ENCODE measurements at regions not wholly inside any gene's neighbourhood (a gene's known extent, or its start where the extent isn't known, plus 50 kb on each side); places are given as distances from the start of the nearest gene placed in this dataset.

DNA sequence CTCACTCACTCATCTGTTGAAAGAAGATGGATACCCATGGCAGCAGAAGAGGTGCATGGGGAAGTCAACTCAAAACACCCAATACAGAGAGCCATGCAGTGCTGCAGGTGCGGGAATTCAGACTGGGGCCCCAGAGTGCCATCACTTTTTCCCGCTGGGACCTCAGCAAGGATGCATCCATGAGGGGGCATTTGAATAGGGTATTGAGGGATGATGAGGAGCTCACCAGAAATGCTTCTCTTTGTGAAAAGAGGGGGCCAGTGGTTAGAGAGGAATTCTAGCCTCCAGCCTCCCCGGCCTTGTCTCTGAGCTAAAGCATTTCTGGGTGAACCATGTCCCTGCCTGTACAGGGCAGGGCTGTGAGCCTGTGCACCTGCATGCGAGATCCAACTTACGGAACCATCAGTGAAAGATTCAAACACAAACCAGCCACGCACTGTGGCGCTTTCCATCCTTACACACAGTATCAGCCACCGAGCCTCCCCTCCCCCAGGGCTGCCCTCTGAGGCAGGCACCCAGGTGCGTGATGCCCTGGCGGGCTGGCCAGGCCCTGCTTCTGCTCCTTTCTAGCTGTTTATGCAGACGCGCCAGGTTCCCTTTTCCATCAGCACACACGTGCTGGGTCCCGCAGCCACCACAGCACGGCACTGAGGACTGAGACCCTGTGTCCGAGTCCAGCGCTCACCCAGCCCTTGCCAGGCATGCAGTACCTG, 1177.2 kb downstream of the BRD1 start:
- Histone ChIP-seq H3K36me3 (ENCODE audit: control insufficient read depth, insufficient read depth, low read length) (no peaks in the 10 kb centered on the region), H3K9me3 (ENCODE audit: control insufficient read depth in 2 of 2, low read length in 2 of 2) (no peaks in the 10 kb centered on the region), H3K27ac (ENCODE audit: insufficient read depth, low read length, poor library complexity, severe bottlenecking) (no peak overlapping the region), H3K4me1 (ENCODE audit: control insufficient read depth, insufficient read depth, low read length, poor library complexity, severe bottlenecking) (no peaks in the 10 kb centered on the region), H3K27me3 (ENCODE audit: control insufficient read depth, insufficient read depth, low read length) (no peaks in the 10 kb centered on the region), H3K4me3 (ENCODE audit: low read depth, low read length) (no peak overlapping the region)
- H3K9me3 Mint-ChIP-seq, result peaks cover 0 to 3% (median 0%) of the 10 kb centered on the region in 7 donors
- no peaks in the 10 kb centered on the region for H3K4me1 Mint-ChIP-seq
- ATAC-seq (ENCODE audit: low read depth in 2 of 2) (no peak), DNase-seq (no peak)
- no peak overlapping the region for H3K4me3 Mint-ChIP-seq
- no peaks in the 10 kb centered on the region for H3K36me3 Mint-ChIP-seq
- H3K27me3 Mint-ChIP-seq, result no peaks in the 10 kb centered on the region
- H3K27ac Mint-ChIP-seq, result no peak overlapping the region

DNA sequence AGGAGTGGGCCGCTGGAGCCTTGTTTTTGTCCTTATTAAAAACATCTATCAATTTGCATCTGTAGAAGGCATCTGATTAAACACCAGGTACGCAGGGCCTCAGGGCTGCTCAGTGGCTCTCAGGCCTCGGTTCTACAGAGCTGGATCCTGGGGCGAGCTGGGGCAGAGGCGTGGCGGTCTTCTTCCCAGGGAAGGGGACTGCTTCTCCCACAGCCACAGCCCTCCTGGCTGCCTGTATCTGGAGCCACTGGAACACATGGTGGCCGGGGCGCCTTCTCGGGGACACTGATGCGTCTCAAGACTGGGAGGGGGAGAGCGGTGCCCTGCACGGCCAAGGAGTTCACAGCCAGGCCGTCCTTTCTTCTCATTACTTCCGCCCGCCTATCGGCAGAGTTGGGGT, 1178.2 kb downstream of the BRD1 start:
- no peak for ATAC-seq (ENCODE audit: low read depth in 2 of 2)
- Histone ChIP-seq H3K4me3 (ENCODE audit: low read depth, low read length) (no peak overlapping the region), H3K4me1 (ENCODE audit: control insufficient read depth, insufficient read depth, low read length, poor library complexity, severe bottlenecking) (no peaks in the 10 kb centered on the region), H3K9me3 (ENCODE audit: control insufficient read depth in 2 of 2, low read length in 2 of 2) (no peaks in the 10 kb centered on the region), H3K27me3 (ENCODE audit: control insufficient read depth, insufficient read depth, low read length) (no peaks in the 10 kb centered on the region), H3K27ac (ENCODE audit: insufficient read depth, low read length, poor library complexity, severe bottlenecking) (no peak overlapping the region), H3K36me3 (ENCODE audit: control insufficient read depth, insufficient read depth, low read length) (no peaks in the 10 kb centered on the region)
- no peak overlapping the region for H3K27ac Mint-ChIP-seq
- H3K36me3 Mint-ChIP-seq, result no peaks in the 10 kb centered on the region
- H3K4me3 Mint-ChIP-seq, result peak overlapping the region in 1 of 4 donors; percentile 48
- H3K27me3 Mint-ChIP-seq, result no peaks in the 10 kb centered on the region
- peaks cover 0 to 3% (median 0%) of the 10 kb centered on the region in 7 donors for H3K9me3 Mint-ChIP-seq
- H3K4me1 Mint-ChIP-seq, result no peaks in the 10 kb centered on the region
- no peak for DNase-seq

DNA sequence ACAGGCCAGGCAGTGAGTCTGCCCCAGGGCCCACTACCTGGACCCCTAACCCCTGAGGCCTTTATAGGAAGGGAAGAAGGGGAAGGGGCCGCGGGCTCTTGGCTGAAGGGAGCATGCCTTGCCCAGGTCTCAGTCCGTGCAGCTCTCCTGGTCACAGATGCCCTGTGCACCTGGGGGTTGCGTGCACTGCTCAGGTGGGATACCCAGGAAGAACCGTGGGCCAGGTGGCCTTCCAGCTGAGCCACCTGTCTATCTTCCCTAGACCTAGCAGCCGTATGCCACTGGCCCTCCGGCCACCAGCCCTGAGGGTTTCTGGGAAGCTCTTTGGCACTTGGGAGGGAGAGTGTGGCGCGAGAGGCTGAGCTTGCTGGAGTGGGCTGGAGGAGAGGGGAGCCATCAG, 1178.6 kb downstream of the BRD1 start:
- no peaks in the 10 kb centered on the region for H3K27me3 Mint-ChIP-seq
- DNase-seq (no peak), ATAC-seq (ENCODE audit: low read depth in 2 of 2) (no peak)
- Histone ChIP-seq H3K9me3 (ENCODE audit: control insufficient read depth in 2 of 2, low read length in 2 of 2) (no peaks in the 10 kb centered on the region), H3K27me3 (ENCODE audit: control insufficient read depth, insufficient read depth, low read length) (no peaks in the 10 kb centered on the region), H3K4me3 (ENCODE audit: low read depth, low read length) (no peak overlapping the region), H3K27ac (ENCODE audit: insufficient read depth, low read length, poor library complexity, severe bottlenecking) (no peak overlapping the region), H3K4me1 (ENCODE audit: control insufficient read depth, insufficient read depth, low read length, poor library complexity, severe bottlenecking) (no peaks in the 10 kb centered on the region), H3K36me3 (ENCODE audit: control insufficient read depth, insufficient read depth, low read length) (no peaks in the 10 kb centered on the region)
- H3K4me3 Mint-ChIP-seq, result no peak overlapping the region
- H3K4me1 Mint-ChIP-seq, result no peaks in the 10 kb centered on the region
- no peak overlapping the region for H3K27ac Mint-ChIP-seq
- peaks cover 0 to 3% (median 0%) of the 10 kb centered on the region in 7 donors for H3K9me3 Mint-ChIP-seq
- H3K36me3 Mint-ChIP-seq, result no peaks in the 10 kb centered on the region

DNA sequence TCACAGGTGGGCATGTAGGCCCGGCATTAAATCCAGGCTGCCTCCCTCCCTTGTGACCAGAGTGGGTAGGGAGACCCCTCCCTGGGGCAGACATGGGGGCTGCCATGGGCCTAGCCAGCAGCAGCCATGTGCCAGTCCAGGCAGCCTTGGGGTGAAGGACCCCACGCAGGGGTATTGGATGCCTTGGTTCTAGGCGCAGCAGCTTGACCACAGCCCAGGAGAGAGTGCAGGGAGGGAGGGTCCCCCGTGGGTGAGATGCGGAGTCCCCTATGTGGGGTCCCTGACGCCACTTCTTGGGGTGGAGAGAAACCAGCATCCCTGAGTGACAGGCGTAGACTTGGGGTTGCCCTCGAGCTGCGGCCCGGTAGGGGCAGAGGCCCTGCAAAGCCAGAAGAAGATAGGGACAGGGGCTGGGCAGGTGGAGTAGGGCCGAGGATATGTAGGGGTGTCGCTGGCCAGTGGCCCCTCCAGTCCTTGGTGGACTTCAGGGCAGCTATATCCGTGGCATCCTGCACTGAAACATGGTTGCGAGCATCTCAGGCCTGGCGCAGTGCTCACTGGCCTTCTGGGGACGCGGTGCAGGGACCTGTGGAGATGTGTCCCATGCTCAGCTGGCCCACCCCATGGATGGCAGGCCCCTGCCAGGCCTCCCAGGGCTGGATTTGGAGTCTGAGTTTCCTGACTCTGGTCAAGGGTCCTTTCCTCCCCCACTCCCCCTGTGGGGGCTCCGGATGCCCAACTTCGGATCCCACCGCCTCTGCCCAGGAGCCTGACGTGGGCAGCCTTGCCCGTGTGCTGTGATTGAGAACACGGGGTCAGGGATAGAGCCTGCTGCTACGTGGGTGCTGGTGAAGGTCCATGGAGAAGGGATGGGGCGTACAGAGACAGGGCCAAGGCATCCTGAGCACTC, 1179.8 kb downstream of the BRD1 start:
- no peak for DNase-seq
- H3K4me1 ChIP-seq (ENCODE audit: control insufficient read depth, insufficient read depth, low read length, poor library complexity, severe bottlenecking), result no peaks in the 10 kb centered on the region
- no peaks in the 10 kb centered on the region for H3K36me3 Mint-ChIP-seq
- H3K36me3 ChIP-seq (ENCODE audit: control insufficient read depth, insufficient read depth, low read length), result no peaks in the 10 kb centered on the region
- peaks cover 0 to 3% (median 0%) of the 10 kb centered on the region in 7 donors for H3K9me3 Mint-ChIP-seq
- no peaks in the 10 kb centered on the region for H3K27me3 ChIP-seq (ENCODE audit: control insufficient read depth, insufficient read depth, low read length)
- H3K4me1 Mint-ChIP-seq, result no peaks in the 10 kb centered on the region
- H3K4me3 Mint-ChIP-seq, result no peak overlapping the region
- no peaks in the 10 kb centered on the region for H3K9me3 ChIP-seq (ENCODE audit: control insufficient read depth in 2 of 2, low read length in 2 of 2)
- no peak overlapping the region for H3K27ac ChIP-seq (ENCODE audit: insufficient read depth, low read length, poor library complexity, severe bottlenecking)
- no peak overlapping the region for H3K27ac Mint-ChIP-seq
- no peak overlapping the region for H3K4me3 ChIP-seq (ENCODE audit: low read depth, low read length)
- no peak for ATAC-seq (ENCODE audit: low read depth in 2 of 2)
- no peaks in the 10 kb centered on the region for H3K27me3 Mint-ChIP-seq

DNA sequence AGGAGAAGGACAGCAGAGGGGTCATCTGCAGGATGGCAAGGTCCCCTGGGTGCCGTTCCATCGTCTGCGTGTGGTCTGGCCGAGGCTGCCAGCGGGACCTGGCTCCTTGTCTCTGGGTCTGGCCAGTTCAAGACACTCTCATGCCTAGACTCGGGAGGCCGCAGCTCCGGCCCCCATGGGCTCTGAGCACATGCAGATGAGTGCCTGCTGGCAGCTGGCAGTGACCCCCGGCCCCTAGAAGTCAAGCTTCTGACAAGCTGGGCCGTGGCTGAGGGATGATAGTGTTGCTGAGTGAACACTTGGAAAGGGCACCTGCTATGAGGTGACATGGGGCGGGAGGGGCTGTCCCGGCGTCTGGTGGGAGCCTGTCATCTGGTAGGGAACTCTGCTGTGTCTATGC, 1180.6 kb downstream of the BRD1 start:
- Histone ChIP-seq H3K4me3 (ENCODE audit: low read depth, low read length) (no peak overlapping the region), H3K27ac (ENCODE audit: insufficient read depth, low read length, poor library complexity, severe bottlenecking) (no peak overlapping the region), H3K4me1 (ENCODE audit: control insufficient read depth, insufficient read depth, low read length, poor library complexity, severe bottlenecking) (no peaks in the 10 kb centered on the region), H3K9me3 (ENCODE audit: control insufficient read depth in 2 of 2, low read length in 2 of 2) (no peaks in the 10 kb centered on the region), H3K36me3 (ENCODE audit: control insufficient read depth, insufficient read depth, low read length) (no peaks in the 10 kb centered on the region), H3K27me3 (ENCODE audit: control insufficient read depth, insufficient read depth, low read length) (no peaks in the 10 kb centered on the region)
- Mint-ChIP-seq H3K36me3 (no peaks in the 10 kb centered on the region), H3K4me1 (no peaks in the 10 kb centered on the region), H3K27me3 (no peaks in the 10 kb centered on the region), H3K9me3 (peaks cover 0 to 3% (median 0%) of the 10 kb centered on the region in 7 donors), H3K27ac (no peak overlapping the region), H3K4me3 (no peak overlapping the region)
- no peak for DNase-seq
- no peak for ATAC-seq (ENCODE audit: low read depth in 2 of 2)

DNA sequence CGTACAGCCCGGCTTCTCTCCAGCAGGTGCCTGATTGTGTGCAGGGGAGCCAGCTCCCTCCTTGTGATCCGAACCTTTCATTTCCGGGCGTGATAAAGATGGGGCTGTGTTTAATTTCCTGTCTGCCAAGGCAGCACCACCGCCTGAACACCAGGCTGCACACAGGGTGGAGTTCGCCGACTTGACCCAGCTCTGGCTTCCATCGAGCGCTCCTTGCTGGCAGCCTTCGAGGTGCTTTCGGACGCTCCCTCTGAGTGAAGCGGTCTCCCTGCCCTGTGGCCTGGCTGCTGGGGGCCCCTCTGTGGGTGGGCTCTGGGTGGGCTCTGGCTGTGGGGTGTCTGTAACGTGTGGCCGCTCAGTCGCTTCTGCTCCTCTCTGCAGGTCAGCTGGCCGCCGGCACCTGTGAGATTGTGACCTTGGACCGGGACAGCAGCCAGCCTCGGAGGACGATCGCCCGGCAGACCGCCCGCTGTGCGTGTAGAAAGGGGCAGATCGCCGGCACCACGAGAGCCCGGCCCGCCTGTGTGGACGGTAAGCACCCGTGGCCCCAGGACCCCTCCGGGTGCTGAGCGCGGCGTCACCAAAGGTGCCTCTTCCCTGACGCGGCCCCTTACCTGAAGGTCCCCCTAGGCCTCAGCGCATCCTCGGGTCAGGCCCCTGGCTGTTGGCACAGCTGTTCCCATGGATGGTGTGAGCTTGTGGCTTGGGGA, 1181.3 kb downstream of the BRD1 start:
- DNase-seq (no peak), ATAC-seq (ENCODE audit: low read depth in 2 of 2) (no peak)
- H3K4me1 Mint-ChIP-seq, result no peaks in the 10 kb centered on the region
- Histone ChIP-seq H3K4me1 (ENCODE audit: control insufficient read depth, insufficient read depth, low read length, poor library complexity, severe bottlenecking) (no peaks in the 10 kb centered on the region), H3K4me3 (ENCODE audit: low read depth, low read length) (no peak overlapping the region), H3K27ac (ENCODE audit: insufficient read depth, low read length, poor library complexity, severe bottlenecking) (no peak overlapping the region), H3K36me3 (ENCODE audit: control insufficient read depth, insufficient read depth, low read length) (no peaks in the 10 kb centered on the region), H3K9me3 (ENCODE audit: control insufficient read depth in 2 of 2, low read length in 2 of 2) (no peaks in the 10 kb centered on the region), H3K27me3 (ENCODE audit: control insufficient read depth, insufficient read depth, low read length) (no peaks in the 10 kb centered on the region)
- no peaks in the 10 kb centered on the region for H3K27me3 Mint-ChIP-seq
- H3K4me3 Mint-ChIP-seq, result no peak overlapping the region
- no peak overlapping the region for H3K27ac Mint-ChIP-seq
- no peaks in the 10 kb centered on the region for H3K36me3 Mint-ChIP-seq
- peaks cover 0 to 3% (median 0%) of the 10 kb centered on the region in 7 donors for H3K9me3 Mint-ChIP-seq

DNA sequence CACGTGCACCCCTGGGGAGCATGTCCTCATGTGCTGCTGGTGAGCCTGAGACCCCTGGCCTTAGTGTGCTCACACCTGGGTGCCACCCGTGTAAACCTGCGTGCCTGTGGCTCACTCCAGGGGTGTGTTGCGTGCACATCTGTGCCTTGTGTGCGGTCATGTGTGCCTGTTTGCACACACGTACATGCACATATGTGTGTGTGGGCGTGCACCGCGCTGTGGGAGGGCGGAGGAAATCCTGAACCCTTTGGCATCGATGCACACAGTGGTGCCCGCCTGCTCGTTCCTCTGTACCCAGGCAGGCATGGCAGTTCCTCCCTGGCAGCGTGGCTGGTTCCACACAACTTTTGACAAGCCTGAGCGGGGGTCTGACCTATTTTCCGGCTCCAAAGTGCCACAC, 1181.9 kb downstream of the BRD1 start:
- H3K9me3 ChIP-seq (ENCODE audit: control insufficient read depth in 2 of 2, low read length in 2 of 2), result no peaks in the 10 kb centered on the region
- H3K4me3 Mint-ChIP-seq, result no peak overlapping the region
- H3K27me3 Mint-ChIP-seq, result no peaks in the 10 kb centered on the region
- H3K4me3 ChIP-seq (ENCODE audit: low read depth, low read length), result no peak overlapping the region
- ATAC-seq (ENCODE audit: low read depth in 2 of 2) (no peak), DNase-seq (no peak)
- peaks cover 0 to 3% (median 0%) of the 10 kb centered on the region in 7 donors for H3K9me3 Mint-ChIP-seq
- no peak overlapping the region for H3K27ac Mint-ChIP-seq
- no peaks in the 10 kb centered on the region for H3K4me1 ChIP-seq (ENCODE audit: control insufficient read depth, insufficient read depth, low read length, poor library complexity, severe bottlenecking)
- no peak overlapping the region for H3K27ac ChIP-seq (ENCODE audit: insufficient read depth, low read length, poor library complexity, severe bottlenecking)
- H3K27me3 ChIP-seq (ENCODE audit: control insufficient read depth, insufficient read depth, low read length), result no peaks in the 10 kb centered on the region
- no peaks in the 10 kb centered on the region for H3K36me3 ChIP-seq (ENCODE audit: control insufficient read depth, insufficient read depth, low read length)
- no peaks in the 10 kb centered on the region for H3K4me1 Mint-ChIP-seq
- H3K36me3 Mint-ChIP-seq, result no peaks in the 10 kb centered on the region
